ENCODE measurements at regions not wholly inside any gene's neighbourhood (a gene's known extent, or its start where the extent isn't known, plus 50 kb on each side); places are given as distances from the start of the nearest gene placed in this dataset.

DNA sequence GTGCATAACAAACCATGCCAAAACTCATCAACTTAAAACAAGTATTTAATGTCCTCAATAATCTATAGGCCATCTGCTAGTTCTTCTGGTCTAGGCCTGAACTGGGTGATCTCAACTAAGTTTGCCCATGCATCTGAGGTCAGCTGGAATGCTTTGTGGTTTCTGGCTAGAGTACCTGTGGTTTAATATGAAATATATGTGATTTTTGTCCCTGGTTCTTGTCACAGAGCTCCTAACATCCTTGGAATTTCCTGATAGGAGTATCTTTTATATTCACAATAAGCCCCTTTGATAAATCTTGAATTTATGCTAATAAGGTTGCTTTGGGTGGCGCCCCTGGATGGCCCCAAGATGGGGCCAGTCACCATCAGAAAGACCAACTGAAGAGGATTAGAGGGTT lies 535.9 kb downstream of the DNAH5 start:
- TF ChIP-seq, protein P1, sequence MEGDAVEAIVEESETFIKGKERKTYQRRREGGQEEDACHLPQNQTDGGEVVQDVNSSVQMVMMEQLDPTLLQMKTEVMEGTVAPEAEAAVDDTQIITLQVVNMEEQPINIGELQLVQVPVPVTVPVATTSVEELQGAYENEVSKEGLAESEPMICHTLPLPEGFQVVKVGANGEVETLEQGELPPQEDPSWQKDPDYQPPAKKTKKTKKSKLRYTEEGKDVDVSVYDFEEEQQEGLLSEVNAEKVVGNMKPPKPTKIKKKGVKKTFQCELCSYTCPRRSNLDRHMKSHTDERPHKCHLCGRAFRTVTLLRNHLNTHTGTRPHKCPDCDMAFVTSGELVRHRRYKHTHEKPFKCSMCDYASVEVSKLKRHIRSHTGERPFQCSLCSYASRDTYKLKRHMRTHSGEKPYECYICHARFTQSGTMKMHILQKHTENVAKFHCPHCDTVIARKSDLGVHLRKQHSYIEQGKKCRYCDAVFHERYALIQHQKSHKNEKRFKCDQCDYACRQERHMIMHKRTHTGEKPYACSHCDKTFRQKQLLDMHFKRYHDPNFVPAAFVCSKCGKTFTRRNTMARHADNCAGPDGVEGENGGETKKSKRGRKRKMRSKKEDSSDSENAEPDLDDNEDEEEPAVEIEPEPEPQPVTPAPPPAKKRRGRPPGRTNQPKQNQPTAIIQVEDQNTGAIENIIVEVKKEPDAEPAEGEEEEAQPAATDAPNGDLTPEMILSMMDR (IDR thresholded peaks at IDR 0.05 in 8 of 11, conservative IDR thresholded peaks at IDR 0.05 in 3 of 11): no peak
- TF ChIP-seq POLR2AphosphoS5 (IDR thresholded peaks at IDR 0.05): no peak
- TF ChIP-seq POLR2A (IDR thresholded peaks at IDR 0.05): no peak
